Ascending aorta (tissue), 2 donors: ENCODE measurements at regions not wholly inside any gene's neighbourhood (a gene's known extent, or its start where the extent isn't known, plus 50 kb on each side); places are given as distances from the start of the nearest gene placed in this dataset.

Source experiments
- DNase-seq, 2 donors: peaks; one replicate each; pipeline ENCODE4 v3.0.0-alpha.2; 2019; ENCODE audit warnings: low spot score in 2 of 2
- H3K27ac ChIP-seq, 2 donors: fragments of 200-600 bp; sonication (generic); one replicate each; pipeline ENCODE4 v1.5.1; 2016 to 2017; ENCODE audit warnings: mild to moderate bottlenecking in 1 of 2
- H3K27me3 ChIP-seq: fragments of 200-600 bp; sonication (generic); one replicate; pipeline ENCODE4 v1.5.1; 2017
- H3K36me3 ChIP-seq, 2 donors: fragments of 200-600 bp; sonication (generic); one replicate each; pipeline ENCODE4 v1.5.1; 2016
- H3K4me1 ChIP-seq, 2 donors: fragments of 200-600 bp; sonication (generic); one replicate each; pipeline ENCODE4 v1.5.1; 2016 to 2017; ENCODE audit warnings: mild to moderate bottlenecking in 1 of 2
- H3K4me3 ChIP-seq, 2 donors: fragments of 200-600 bp; sonication (generic); one replicate each; pipeline ENCODE4 v1.5.1; 2016 to 2017; ENCODE audit warnings: mild to moderate bottlenecking in 1 of 2
- H3K9me3 ChIP-seq, 2 donors: fragments of 200-600 bp; sonication (generic); one replicate each; pipeline ENCODE4 v1.5.1; 2016
- intact Hi-C: fragments of 100-400 bp; cut with DNase I; formaldehyde crosslinking; loops from one replicate; pipeline ENCODE4 v1.15.1; 2023
- TF ChIP-seq, protein P1 (sequence below), 3 experiments: fragments of 200-600 bp in 2 of 3; fragments of 450-650 bp in 1 of 3; sonication (generic) in 2 of 3; IDR thresholded peaks; one replicate each; pipeline ENCODE4 v1.5.1; 2016 to 2019; ENCODE audit warnings: antibody characterized with exemption in 3 of 3, mild to moderate bottlenecking in 1 of 3, moderate library complexity in 1 of 3

DNA sequence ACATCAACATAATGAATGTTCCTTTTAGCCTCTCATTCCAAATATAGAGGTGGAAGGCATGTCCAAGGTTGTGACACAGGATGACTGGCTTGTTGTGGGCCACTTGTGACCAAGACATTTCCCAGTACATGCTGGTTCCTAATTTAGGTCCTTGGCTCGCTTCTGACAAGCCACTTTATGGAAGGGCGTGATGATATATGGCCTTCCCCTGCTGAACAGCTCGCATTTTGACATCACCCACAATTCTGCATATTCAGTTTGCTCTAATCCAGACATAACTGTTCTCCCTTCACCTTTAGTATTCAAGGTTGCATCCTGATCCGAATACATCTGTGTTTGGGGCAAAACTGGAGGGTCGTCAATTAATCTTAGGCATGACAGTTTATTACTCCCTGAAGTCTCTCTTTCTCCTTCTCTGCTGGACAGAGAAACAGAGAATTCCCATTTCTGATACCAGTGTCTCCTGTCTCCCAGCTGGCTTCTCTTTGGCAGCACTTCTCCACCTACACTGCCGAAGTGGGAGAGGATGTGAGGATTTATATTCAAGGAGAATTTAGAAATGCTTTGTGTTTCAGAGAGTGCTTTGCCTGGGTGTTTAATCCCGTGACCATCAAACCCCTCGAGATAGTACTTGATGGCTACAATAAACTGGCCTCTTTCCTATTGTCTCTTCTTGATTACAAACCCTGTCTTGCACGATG, 815.5 kb upstream of the RBFOX1 start:
- intact Hi-C loops = no loop called here
- no peak for DNase-seq
- H3K27ac ChIP-seq = no peak overlapping the region
- no peaks in the 10 kb centered on the region for H3K9me3 ChIP-seq
- TF ChIP-seq, protein P1, sequence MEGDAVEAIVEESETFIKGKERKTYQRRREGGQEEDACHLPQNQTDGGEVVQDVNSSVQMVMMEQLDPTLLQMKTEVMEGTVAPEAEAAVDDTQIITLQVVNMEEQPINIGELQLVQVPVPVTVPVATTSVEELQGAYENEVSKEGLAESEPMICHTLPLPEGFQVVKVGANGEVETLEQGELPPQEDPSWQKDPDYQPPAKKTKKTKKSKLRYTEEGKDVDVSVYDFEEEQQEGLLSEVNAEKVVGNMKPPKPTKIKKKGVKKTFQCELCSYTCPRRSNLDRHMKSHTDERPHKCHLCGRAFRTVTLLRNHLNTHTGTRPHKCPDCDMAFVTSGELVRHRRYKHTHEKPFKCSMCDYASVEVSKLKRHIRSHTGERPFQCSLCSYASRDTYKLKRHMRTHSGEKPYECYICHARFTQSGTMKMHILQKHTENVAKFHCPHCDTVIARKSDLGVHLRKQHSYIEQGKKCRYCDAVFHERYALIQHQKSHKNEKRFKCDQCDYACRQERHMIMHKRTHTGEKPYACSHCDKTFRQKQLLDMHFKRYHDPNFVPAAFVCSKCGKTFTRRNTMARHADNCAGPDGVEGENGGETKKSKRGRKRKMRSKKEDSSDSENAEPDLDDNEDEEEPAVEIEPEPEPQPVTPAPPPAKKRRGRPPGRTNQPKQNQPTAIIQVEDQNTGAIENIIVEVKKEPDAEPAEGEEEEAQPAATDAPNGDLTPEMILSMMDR (IDR thresholded peaks at IDR 0.05) = no peak
- no peak overlapping the region for H3K4me3 ChIP-seq
- H3K4me1 ChIP-seq = no peaks in the 10 kb centered on the region
- no peaks in the 10 kb centered on the region for H3K27me3 ChIP-seq
- no peaks in the 10 kb centered on the region for H3K36me3 ChIP-seq

DNA sequence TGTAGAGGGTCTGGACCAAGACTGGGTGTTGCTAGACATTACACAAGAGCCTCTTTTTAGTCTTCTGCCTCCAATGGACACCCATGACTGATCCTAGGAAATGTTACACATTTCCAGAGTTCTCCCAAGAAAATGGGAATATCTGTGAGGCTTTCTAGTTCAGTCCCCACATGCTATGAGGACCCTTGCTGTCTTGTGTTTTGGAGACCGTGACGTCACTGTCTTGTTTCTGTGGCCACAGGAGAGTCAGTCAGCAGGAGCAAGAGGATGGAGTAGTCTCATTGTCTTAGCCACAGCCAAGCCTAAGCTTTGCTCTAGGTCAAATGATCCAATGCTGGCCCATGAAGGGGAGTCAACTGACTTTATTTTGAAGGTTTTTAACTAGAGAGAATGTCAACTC, 820.1 kb upstream of the RBFOX1 start:
- intact Hi-C loops = no loop called here
- no peaks in the 10 kb centered on the region for H3K27me3 ChIP-seq
- no peak overlapping the region for H3K27ac ChIP-seq
- DNase-seq = no peak
- TF ChIP-seq, protein P1 (IDR thresholded peaks at IDR 0.05) = no peak
- H3K4me1 ChIP-seq = no peaks in the 10 kb centered on the region
- no peaks in the 10 kb centered on the region for H3K36me3 ChIP-seq
- no peak overlapping the region for H3K4me3 ChIP-seq
- no peaks in the 10 kb centered on the region for H3K9me3 ChIP-seq

DNA sequence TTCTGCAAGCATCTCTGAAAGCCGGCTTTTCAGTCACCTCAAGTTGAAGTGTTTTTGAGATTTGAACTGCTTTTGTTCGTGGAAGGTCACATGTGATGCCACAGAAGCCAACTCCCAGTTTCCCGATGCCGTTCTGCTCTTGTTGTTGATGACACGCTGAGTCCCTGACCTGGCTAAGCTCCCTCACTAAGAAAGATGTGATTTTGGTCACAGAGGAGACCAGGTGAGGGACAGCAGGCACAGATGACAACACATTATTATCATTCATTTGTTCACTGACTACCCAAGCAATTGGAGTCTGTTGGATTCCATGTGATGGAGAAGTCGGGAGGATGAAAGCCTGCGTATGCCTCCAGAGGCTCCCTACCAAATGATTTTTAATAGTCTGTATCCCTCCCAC, 822.4 kb upstream of the RBFOX1 start:
- H3K4me1 ChIP-seq = no peaks in the 10 kb centered on the region
- intact Hi-C loops = no loop called here
- TF ChIP-seq, protein P1 (IDR thresholded peaks at IDR 0.05) = no peak
- no peak for DNase-seq
- H3K36me3 ChIP-seq = no peaks in the 10 kb centered on the region
- no peak overlapping the region for H3K27ac ChIP-seq
- no peaks in the 10 kb centered on the region for H3K27me3 ChIP-seq
- no peaks in the 10 kb centered on the region for H3K9me3 ChIP-seq
- no peak overlapping the region for H3K4me3 ChIP-seq

DNA sequence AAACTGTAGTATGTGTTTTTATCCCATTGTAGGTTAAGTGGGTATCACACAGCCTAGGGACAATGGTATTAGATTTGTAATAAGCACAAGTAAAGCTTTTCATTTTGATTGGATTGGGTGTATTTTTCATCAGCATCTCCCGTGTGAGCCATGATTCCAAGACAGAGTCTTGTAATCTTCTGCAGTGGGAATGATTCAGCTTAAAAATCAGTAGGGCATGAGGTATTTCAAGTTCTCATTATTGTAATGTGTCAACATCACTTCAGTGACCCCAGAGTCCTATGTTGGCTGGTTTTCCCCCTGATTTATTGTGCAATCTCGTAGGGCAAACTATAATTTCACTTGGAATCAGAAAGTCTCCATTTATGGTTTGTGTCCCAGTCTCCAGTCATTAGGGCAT, 833.2 kb upstream of the RBFOX1 start:
- TF ChIP-seq, protein P1 (IDR thresholded peaks at IDR 0.05) = no peak
- no peak overlapping the region for H3K27ac ChIP-seq
- intact Hi-C loops = no loop called here
- no peak overlapping the region for H3K4me3 ChIP-seq
- no peaks in the 10 kb centered on the region for H3K4me1 ChIP-seq
- no peaks in the 10 kb centered on the region for H3K27me3 ChIP-seq
- DNase-seq = no peak
- no peaks in the 10 kb centered on the region for H3K36me3 ChIP-seq
- no peaks in the 10 kb centered on the region for H3K9me3 ChIP-seq

DNA sequence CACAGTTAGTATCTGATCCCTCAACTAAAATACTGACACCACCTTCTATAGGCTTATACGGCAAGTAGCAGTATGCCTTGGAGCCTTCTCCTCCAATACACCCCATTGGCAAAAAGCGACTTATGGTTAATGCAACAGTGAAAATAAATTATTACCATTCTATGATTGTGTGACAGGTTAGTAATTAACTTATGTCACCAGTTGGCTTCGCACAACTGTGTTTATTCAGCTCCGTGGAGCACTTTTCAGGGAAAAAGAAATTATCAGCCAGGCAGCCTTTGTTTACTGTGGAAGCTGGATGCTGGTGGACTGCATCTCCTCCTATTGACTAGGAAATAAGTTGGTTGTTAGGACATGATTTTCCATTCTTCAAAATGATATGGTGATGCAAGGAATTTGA, 833.8 kb upstream of the RBFOX1 start:
- Histone ChIP-seq H3K27ac (no peak overlapping the region), H3K9me3 (no peaks in the 10 kb centered on the region), H3K27me3 (no peaks in the 10 kb centered on the region), H3K36me3 (no peaks in the 10 kb centered on the region), H3K4me1 (no peaks in the 10 kb centered on the region), H3K4me3 (no peak overlapping the region)
- TF ChIP-seq, protein P1 (IDR thresholded peaks at IDR 0.05) = no peak
- no peak for DNase-seq
- intact Hi-C loops = no loop called here

DNA sequence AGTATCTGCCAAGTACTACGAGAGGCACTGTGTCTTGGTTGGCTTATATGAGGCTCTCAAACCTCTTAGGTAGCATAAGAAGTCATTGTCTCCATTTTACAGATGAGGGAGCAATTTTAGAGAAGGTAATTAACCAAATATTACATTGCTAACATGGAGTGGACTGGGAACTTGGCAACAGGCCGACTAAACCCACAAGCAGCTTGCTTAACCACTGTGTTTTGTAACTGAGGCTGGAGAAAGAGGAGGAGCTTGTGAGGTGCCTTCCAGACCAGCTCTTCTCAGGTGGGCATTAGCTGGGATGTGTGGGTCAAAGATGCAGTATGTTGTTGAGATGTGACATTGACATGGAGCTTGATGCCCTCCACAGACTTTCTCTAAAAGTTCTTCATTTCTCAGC, 835.6 kb upstream of the RBFOX1 start:
- Histone ChIP-seq H3K27ac (no peak overlapping the region), H3K4me1 (no peaks in the 10 kb centered on the region), H3K9me3 (no peaks in the 10 kb centered on the region), H3K4me3 (no peak overlapping the region), H3K27me3 (no peaks in the 10 kb centered on the region), H3K36me3 (no peaks in the 10 kb centered on the region)
- TF ChIP-seq, protein P1 (IDR thresholded peaks at IDR 0.05) = no peak
- intact Hi-C loops = no loop called here
- no peak for DNase-seq
